GM23248 (cell line): ENCODE measurements at regions not wholly inside any gene's neighbourhood (a gene's known extent, or its start where the extent isn't known, plus 50 kb on each side); places are given as distances from the start of the nearest gene placed in this dataset.

Source experiments
- EZH2 ChIP-seq: fragments of 200-600 bp; sonication (generic); IDR thresholded peaks from 2 replicates; pipeline ENCODE4 v1.6.1; 2018; ENCODE audit warnings: antibody characterized with exemption, mild to moderate bottlenecking; ENCODE audit not compliant: insufficient read depth, poor library complexity, severe bottlenecking
- EZH2phosphoT487 ChIP-seq: fragments of 200-600 bp; sonication (generic); IDR thresholded peaks from 2 replicates; pipeline ENCODE4 v1.6.1; 2018; ENCODE audit warnings: antibody characterized with exemption, moderate library complexity, mild to moderate bottlenecking, low read depth; ENCODE audit not compliant: insufficient read depth

GRCh38 chr4:13296986-13297385 lies 187.2 kb downstream of the RAB28 start:
- TF ChIP-seq EZH2 (no peak), EZH2phosphoT487 (no peak)
